ENCODE measurements at regions not wholly inside any gene's neighbourhood (a gene's known extent, or its start where the extent isn't known, plus 50 kb on each side); places are given as distances from the start of the nearest gene placed in this dataset.

DNA sequence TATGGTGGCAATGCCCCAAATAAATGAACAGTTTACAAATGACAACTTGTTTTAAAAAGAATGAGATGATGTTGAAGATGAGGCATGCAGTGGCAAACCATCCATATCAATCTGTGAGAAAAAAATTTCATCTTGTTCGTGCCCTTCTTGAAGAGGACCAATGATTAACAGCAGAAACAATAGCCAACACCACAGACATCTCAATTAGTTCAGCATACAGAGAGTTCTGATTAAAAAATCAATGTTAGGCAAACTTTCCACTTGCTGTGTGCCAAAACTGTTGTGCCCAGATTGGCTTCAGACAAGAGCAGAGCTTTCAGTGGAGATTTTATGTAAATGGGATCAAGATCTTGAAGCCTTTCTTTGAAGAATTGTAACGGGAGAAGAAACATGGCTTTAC, 329.9 kb downstream of the BMP4 start:
- TF ChIP-seq, protein P1, sequence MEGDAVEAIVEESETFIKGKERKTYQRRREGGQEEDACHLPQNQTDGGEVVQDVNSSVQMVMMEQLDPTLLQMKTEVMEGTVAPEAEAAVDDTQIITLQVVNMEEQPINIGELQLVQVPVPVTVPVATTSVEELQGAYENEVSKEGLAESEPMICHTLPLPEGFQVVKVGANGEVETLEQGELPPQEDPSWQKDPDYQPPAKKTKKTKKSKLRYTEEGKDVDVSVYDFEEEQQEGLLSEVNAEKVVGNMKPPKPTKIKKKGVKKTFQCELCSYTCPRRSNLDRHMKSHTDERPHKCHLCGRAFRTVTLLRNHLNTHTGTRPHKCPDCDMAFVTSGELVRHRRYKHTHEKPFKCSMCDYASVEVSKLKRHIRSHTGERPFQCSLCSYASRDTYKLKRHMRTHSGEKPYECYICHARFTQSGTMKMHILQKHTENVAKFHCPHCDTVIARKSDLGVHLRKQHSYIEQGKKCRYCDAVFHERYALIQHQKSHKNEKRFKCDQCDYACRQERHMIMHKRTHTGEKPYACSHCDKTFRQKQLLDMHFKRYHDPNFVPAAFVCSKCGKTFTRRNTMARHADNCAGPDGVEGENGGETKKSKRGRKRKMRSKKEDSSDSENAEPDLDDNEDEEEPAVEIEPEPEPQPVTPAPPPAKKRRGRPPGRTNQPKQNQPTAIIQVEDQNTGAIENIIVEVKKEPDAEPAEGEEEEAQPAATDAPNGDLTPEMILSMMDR (IDR thresholded peaks at IDR 0.05): no peak
- no peak for TF ChIP-seq POLR2A (IDR thresholded peaks at IDR 0.05)

Data from thyroid gland (tissue), 4 donors.